Activated CD8-positive, alpha-beta T cell treated with anti-CD3 and anti-CD28 coated beads, Interleukin-2, amount 10 ng/mL, durations not matched to agents 7 days and 5 days (primary cell): ENCODE measurements at regions not wholly inside any gene's neighbourhood (a gene's known extent, or its start where the extent isn't known, plus 50 kb on each side); places are given as distances from the start of the nearest gene placed in this dataset.
"Not testable (repeated sequence)": the region's sequence is repeated elsewhere in the genome, so short reads cannot be mapped to it uniquely, and the experiment has no call there.

ENCODE experiments used
- ATAC-seq: fragments of 150-1000 bp; cut with Tn5 transposase; one replicate; pipeline ENCODE4 v1.10.0; 2021; ENCODE audit warnings: moderate library complexity
- CTCF ChIA-PET: fragments of 350-600 bp; sonication (Branson Sonifier 250); formaldehyde crosslinking; loops from one replicate; lab custom pipeline; 2021; ENCODE audit warnings: antibody characterized with exemption; lab: Charles Lee
- POLR2A ChIA-PET: fragments of 350-600 bp; sonication (Branson Sonifier 250); formaldehyde crosslinking; loops from one replicate; lab custom pipeline; 2021; ENCODE audit warnings: antibody characterized with exemption; lab: Charles Lee
- DNase-seq: peaks from one replicate; pipeline ENCODE4 v3.0.0-alpha.2; 2020
- H3K27ac Mint-ChIP-seq: one replicate; pipeline ENCODE4 v1.8.0; 2021; ENCODE audit warnings: mild to moderate bottlenecking, mixed read lengths
- H3K27me3 Mint-ChIP-seq: one replicate; pipeline ENCODE4 v1.8.0; 2021; ENCODE audit warnings: low read depth, mixed read lengths
- H3K36me3 Mint-ChIP-seq: one replicate; pipeline ENCODE4 v1.8.0; 2021; ENCODE audit warnings: low read depth, mixed read lengths
- H3K4me1 Mint-ChIP-seq: one replicate; pipeline ENCODE4 v1.8.0; 2021; ENCODE audit warnings: low read depth, mixed read lengths
- H3K4me3 Mint-ChIP-seq: one replicate; pipeline ENCODE4 v1.8.0; 2021; ENCODE audit warnings: mild to moderate bottlenecking, mixed read lengths
- H3K9me3 Mint-ChIP-seq: one replicate; pipeline ENCODE4 v1.8.0; 2022; ENCODE audit warnings: mixed read lengths; ENCODE audit not compliant: insufficient read depth

GRCh38 chr3:61493339-61493738 is 68.0 kb upstream of the PTPRG start:
- Mint-ChIP-seq H3K27me3 (no peaks in the 10 kb centered on the region), H3K36me3 (no peaks in the 10 kb centered on the region), H3K27ac (no peak overlapping the region), H3K4me1 (no peaks in the 10 kb centered on the region), H3K4me3 (no peak overlapping the region), H3K9me3 (peaks cover 2% of the 10 kb centered on the region)
- ATAC-seq: no peak
- ChIA-PET CTCF (no interaction called here), POLR2A (no interaction called here)
- no peak for DNase-seq

DNA sequence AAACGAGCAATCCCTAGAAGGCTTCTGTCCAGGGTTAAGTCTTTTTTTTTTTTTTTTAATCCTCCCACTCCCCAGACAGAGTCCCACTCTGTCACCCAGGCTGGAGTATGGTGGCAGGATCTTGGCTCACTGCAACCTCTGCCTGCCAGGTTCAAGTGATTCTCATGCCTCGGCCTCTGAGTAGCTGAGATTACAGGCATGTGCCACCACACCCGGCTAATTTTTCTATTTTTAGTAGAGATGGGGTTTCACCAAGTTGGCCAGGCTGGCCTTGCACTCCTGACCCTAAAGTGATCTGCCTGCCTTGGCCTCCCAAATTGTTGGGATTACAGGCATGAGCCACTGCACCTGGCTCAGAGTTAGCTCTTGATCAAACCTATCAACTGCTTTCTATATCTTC is 67.1 kb upstream of the PTPRG start:
- H3K36me3 Mint-ChIP-seq, ATAC-seq, CTCF ChIA-PET, H3K9me3 Mint-ChIP-seq, DNase-seq, H3K4me1 Mint-ChIP-seq, H3K27me3 Mint-ChIP-seq, H3K27ac Mint-ChIP-seq, H3K4me3 Mint-ChIP-seq, POLR2A ChIA-PET: not testable (repeated sequence)

GRCh38 chr3:61497463-61497862 is 63.9 kb upstream of the PTPRG start:
- Mint-ChIP-seq H3K4me1 (no peaks in the 10 kb centered on the region), H3K27ac (no peak overlapping the region), H3K27me3 (no peaks in the 10 kb centered on the region), H3K36me3 (no peaks in the 10 kb centered on the region), H3K4me3 (no peak overlapping the region), H3K9me3 (peaks cover 9% of the 10 kb centered on the region)
- ChIA-PET POLR2A (no interaction called here), CTCF (no interaction called here)
- DNase-seq: no peak
- no peak for ATAC-seq

DNA sequence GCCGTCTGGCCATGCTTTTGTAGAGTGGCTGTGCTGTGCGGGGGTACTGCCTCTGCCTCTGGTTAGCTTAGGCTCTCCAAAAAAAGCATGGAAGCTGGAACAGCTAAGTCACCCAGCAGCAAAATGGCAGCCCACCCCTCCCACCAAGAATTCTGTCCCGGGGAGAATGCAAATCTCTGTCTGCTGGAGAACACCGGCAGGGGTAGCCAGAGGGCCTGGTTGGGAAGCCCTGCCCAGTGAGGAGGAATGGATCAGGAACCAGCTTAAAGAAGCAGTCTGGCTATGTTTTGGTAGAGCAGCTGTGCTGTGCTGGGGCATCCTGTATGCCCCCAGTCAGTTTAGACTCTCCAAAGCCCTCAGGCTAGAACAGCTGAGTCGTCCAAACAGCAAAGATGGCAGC is 56.2 kb upstream of the PTPRG start:
- ATAC-seq (no peak), DNase-seq (no peak)
- Mint-ChIP-seq H3K27ac (no peak overlapping the region), H3K9me3 (peaks cover 10% of the 10 kb centered on the region), H3K4me1 (no peaks in the 10 kb centered on the region), H3K4me3 (no peak overlapping the region), H3K36me3 (no peaks in the 10 kb centered on the region), H3K27me3 (no peaks in the 10 kb centered on the region)
- ChIA-PET CTCF (no interaction called here), POLR2A (no interaction called here)

- DNase-seq: no peak
- ChIA-PET CTCF (no interaction called here), POLR2A (no interaction called here)
- Mint-ChIP-seq H3K4me1 (no peaks in the 10 kb centered on the region), H3K27ac (no peak overlapping the region), H3K27me3 (peaks cover 2% of the 10 kb centered on the region), H3K9me3 (peaks cover 5% of the 10 kb centered on the region), H3K36me3 (no peaks in the 10 kb centered on the region), H3K4me3 (no peak overlapping the region)
- no peak for ATAC-seq
These were observed 53.4 kb upstream of the PTPRG start for GRCh38 chr3:61507946-61508345.
